ENCODE measurements at regions not wholly inside any gene's neighbourhood (a gene's known extent, or its start where the extent isn't known, plus 50 kb on each side); places are given as distances from the start of the nearest gene placed in this dataset.

- DNase-seq: no peak
Observed at GRCh38 chr3:55341502-55342031, 145.5 kb downstream of the WNT5A start.

- DNase-seq: no peak
Observed at GRCh38 chr3:55339819-55340218, 147.3 kb downstream of the WNT5A start.

GRCh38 chr3:55339390-55339789, 147.7 kb downstream of the WNT5A start:
- DNase-seq: no peak

GRCh38 chr3:55337641-55338180, 149.4 kb downstream of the WNT5A start:
- no peak for DNase-seq

DNA sequence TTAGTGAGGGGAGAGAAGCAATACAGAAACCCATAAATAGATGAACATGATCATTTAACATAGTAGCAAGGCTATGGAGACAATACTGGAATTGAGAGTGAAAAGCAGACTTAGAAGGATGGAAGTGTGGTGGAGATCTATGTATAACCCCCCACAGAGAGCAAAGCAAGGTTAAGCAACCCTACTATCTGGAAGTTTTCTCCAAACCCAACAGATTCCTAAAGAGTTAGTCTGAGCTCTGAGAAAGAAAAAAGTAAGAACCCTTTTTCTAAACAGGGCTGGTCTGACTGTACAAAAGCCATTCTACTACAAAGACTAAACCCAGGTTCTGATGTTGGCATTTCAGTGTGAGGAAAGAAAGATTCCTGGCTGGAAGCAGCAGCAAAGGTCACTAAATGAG, 153.2 kb downstream of the WNT5A start:
- no peak for DNase-seq

DNA sequence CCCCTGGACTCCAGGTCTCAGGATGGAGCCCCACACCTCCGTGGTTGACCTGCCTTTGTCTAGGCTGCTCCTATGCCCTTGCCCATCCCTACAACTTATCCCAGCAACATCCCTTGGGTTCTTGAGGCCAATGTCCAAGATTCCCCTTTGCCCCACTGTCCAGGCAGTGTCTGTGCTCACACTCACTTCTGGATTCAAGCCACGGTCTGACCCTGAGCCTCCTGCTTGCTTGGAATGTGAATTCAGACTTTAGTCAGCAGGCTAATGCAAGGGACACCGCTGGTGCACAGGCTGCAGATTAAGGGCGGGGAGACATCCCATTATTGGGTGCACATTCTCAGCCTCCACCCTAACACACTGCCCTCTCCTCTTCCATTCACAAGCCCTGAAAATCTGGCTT, 154.1 kb downstream of the WNT5A start:
- no peak for DNase-seq

GRCh38 chr3:55332176-55332575, 154.9 kb downstream of the WNT5A start:
- DNase-seq: no peak

GRCh38 chr3:55331524-55331923, 155.6 kb downstream of the WNT5A start:
- no peak for DNase-seq

DNA sequence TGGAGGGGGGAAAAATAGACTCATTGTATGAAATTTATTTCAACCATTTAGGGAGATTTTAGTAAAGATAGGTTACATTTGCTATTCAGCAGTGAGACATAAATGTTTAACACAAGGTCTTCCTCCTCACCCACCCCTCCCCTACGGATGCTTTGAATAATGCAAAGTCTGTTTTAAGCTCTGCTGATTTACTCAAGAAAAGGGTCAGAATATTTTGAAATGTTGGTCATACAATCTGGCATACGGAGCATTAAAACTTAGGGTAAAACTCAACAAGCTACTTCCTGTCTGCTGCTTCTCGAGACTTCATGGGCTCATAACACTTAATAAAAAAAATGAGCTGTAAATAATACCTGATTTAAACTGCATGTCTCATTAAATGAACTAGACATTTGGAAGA, 156.3 kb downstream of the WNT5A start:
- no peak for DNase-seq

DNA sequence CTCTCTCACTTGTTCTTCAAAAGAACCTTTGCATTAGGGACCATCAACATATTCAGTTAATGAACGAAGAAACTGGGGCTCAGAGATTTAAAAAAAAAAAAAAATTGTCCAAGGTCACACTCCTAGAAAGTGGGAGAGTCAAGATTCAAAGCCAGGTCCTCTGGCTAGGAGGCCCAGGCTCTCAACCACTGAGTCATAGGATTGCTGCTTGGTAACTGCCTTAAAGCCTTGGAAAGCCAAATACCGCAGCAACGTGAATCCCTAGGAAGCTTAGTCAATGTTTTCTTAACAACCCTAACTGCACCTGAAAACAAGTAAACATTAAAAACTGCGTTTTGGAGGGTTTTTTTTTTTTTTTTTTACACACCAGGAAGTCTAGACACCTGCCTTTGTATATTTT, 156.8 kb downstream of the WNT5A start:
- DNase-seq: no peak

DNA sequence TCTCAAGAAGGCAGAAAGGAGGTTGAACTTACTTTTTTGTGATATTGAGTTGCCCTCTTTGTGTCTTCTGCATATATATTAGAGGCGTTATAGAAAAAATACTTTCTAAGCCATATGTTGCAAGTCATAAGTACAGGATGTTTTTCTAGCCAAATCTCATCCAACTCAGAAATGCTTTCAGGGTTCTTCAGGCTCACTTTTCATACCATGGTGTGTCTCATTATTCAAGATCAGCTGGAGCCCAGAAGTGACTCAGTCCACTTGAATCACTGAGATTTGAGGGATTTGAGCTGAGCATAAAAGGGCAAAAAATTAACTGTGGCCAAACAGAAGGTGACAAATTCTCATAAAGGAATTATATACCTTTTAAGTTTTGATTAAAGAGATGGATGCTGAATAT, 157.3 kb downstream of the WNT5A start:
- DNase-seq: no peak

DNA sequence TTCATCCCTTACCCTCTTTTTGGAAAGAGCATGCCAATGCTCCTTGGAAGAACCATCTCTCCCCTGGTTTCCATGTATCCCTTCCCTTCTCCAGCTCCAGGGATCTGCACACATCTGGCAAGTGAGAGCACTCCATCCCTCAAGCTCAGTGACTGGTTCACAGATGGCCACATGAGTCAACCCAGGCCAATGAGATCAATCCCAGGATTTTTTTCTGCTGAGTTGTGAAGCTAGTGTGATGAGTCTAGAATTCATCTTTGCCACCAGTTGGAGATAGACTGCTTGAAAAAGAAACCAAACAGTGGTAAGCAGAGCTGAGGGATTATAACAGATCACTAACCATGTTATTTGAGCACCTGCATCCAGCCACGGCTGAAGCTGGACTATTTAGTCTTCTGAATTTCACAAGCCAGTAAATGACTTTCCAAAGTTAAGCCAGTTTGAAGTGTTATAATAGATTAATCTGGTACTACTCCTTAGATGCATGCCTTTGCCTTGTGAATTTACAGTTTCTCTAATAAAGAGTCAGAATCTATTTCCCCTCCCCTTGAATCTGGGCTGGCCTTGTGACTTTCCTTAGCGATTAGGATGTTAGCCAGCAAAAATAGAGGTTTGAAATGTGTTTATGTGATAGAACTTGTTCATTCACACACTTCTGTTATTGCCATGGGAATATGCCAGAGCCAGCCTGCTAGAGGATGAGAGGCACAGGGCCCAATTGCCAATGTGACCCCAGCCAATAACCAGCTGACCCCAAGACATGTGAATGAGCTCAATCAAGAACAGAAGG, 159.8 kb downstream of the WNT5A start:
- DNase-seq: no peak

GRCh38 chr3:55322638-55323037, 164.5 kb downstream of the WNT5A start:
- no peak for DNase-seq

- DNase-seq: no peak
Observed at GRCh38 chr3:55320928-55321327, 166.2 kb downstream of the WNT5A start.

DNA sequence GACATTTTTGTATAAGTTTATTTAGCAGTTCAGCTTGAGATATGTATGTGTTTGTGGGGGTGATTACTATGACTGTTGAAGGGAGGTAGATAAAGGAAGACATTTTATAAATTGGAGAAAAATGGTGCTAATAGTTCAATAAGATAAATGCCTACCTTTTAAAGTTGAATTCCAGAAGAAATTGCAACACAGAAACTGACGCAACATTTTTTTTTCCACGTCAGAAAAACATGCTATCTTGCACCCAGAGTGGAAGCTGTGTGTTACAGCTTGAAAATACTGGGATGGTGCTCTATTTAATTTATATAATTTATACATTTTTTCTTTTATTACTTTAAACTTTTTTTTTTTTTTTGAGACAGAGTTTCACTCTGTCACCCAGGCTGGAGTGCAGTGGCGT, 171.7 kb downstream of the WNT5A start:
- no peak for DNase-seq

DNA sequence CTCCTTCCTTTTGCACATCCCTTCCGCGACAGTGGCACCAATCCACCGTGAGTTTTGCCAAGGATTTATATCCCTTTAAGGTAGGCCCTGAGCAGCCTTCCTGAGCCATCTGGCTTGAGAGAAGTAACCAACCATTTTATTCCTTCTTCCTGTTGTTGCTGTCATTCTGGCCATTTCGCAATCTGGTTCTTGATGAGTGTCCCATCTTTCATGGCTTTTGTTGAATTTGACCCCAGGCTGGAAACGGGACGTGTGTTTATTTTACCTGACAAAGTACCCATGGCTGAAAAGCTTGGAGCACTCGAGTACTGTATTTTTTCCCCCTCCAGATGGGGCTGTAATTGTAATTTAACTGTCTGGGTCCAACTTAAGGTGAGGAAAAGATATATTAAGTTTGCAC, 173.4 kb downstream of the WNT5A start:
- no peak for DNase-seq

GRCh38 chr3:55309336-55309735, 177.8 kb downstream of the WNT5A start:
- DNase-seq: no peak

DNA sequence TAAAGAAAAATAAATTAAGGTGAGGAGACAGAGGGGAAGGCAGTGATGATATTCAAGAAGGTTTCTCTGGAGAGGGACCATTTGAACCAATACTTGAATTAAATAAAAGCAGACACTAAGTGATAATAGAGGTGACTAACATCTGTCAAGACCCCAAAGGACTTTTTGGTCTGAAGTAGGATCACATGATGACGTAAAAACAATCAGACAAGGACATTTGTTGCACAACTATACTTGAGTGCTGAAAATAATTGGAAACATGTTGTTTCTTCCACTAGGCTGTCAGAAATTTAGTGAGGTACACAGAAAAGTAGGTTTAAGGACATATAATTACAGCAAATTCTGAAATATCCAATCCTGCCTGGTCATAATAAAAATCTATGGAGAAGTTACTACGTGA, 179.5 kb downstream of the WNT5A start:
- no peak for DNase-seq

- no peak for DNase-seq
Observed at GRCh38 chr3:55305696-55306485, 181.2 kb downstream of the WNT5A start.

GRCh38 chr3:55300701-55301100, 186.4 kb downstream of the WNT5A start:
- no peak for DNase-seq

DNA sequence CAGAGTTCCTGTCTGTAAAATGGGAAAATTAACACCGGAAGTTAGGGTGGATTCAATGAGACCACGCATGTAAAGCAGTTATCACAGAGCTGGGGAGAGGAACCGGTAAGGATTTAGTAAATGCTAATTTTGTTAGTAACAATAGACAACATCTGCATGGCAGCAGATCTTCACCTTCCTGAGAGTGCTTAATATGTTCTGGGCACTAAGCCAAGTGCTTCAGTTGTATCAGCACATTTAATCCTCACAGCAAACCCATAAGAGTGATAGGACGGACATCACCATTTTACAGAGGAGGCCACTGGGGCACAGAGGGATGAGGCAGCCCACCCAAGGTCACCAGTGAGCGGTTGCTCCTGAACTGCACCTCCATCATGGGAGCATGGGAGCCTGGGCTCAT, 189.4 kb downstream of the WNT5A start:
- DNase-seq: no peak

GRCh38 chr3:55297245-55297644, 189.9 kb downstream of the WNT5A start:
- no peak for DNase-seq

DNA sequence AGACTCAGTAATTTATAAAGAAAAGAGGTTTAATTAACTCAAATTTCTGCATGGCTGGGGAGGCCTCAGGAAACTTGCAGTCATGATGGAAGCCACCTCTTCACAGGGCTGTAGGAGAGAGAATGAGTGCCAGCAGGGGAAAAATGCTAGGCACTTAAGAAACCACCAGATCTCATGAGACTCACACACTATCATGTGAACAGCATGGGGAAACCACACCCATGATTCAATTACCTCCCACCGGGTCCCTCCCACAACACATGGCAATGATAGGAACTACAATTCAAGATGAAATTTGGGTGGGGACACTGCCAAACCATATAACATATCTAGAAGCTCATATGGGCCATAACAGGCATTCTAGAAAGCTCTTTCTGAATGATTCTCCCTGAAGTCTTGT, 190.3 kb downstream of the WNT5A start:
- no peak for DNase-seq

GRCh38 chr3:55296030-55296429, 191.1 kb downstream of the WNT5A start:
- DNase-seq: no peak
